Adrenal gland (tissue), 5 donors: ENCODE measurements at regions not wholly inside any gene's neighbourhood (a gene's known extent, or its start where the extent isn't known, plus 50 kb on each side); places are given as distances from the start of the nearest gene placed in this dataset.

Source experiments
- CTCF ChIP-seq, 6 experiments: fragments of 450-650 bp in 4 of 6; fragments of 200-600 bp in 2 of 6; sonication (generic) in 1 of 6; IDR thresholded peaks; 1 replicate in 5 of 6; 2 replicates in 1 of 6; pipeline versions ENCODE4 v1.5.1 to v1.8.0; 2016 to 2021; ENCODE audit warnings: antibody characterized with exemption in 6 of 6, mild to moderate bottlenecking in 2 of 6, moderate library complexity in 1 of 6
- POLR2A ChIP-seq, 2 donors: fragments of 450-650 bp; IDR thresholded peaks; one replicate each; pipeline ENCODE4 v1.6.1; 2017; ENCODE audit warnings: antibody characterized with exemption in 2 of 2, mild to moderate bottlenecking in 2 of 2, moderate library complexity in 1 of 2
- donor health status: DM: no; HTN: no; CAD: no.

GRCh38 chr18:26686532-26686931 lies 138.2 kb upstream of the KCTD1 start:
- no peak for TF ChIP-seq CTCF (IDR thresholded peaks at IDR 0.05)
- no peak for TF ChIP-seq POLR2A (IDR thresholded peaks at IDR 0.05)
